SKM-1 (cell line): ENCODE measurements at regions not wholly inside any gene's neighbourhood (a gene's known extent, or its start where the extent isn't known, plus 50 kb on each side); places are given as distances from the start of the nearest gene placed in this dataset.
"Not testable (repeated sequence)": the region's sequence is repeated elsewhere in the genome, so short reads cannot be mapped to it uniquely, and the experiment has no call there.

Source experiments
- DNase-seq: peaks from one replicate; lab custom pipeline; 2025; ENCODE audit not compliant: unreplicated experiment; lab: John Stamatoyannopoulos, UW

- no peak for DNase-seq
Observed at GRCh38 chr4:43423276-43423675, 530.8 kb downstream of the GRXCR1 start.

- no peak for DNase-seq
Observed at GRCh38 chr4:43425206-43425605, 532.7 kb downstream of the GRXCR1 start.

- DNase-seq: no peak
Observed at GRCh38 chr4:43435291-43435690, 542.8 kb downstream of the GRXCR1 start.

DNA sequence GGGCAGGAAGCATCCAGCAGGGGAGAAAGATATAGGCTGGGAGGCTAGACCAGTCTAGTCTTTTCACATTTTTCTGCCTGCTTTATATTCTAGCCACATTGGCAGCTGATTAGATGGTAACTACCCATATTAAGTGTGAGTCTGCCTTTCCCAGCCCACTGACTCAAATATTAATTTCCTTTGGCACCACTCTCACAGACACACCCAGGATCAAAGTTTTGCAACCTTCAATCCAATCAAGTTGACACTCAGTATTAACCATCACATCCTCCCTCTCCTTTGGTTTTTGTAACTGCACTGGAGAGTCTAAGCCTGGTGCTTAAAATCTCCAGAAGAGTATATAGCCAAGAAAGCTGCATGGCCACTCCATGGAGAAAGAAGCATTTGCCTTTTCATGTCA is 560.4 kb downstream of the GRXCR1 start:
- DNase-seq: no peak

DNA sequence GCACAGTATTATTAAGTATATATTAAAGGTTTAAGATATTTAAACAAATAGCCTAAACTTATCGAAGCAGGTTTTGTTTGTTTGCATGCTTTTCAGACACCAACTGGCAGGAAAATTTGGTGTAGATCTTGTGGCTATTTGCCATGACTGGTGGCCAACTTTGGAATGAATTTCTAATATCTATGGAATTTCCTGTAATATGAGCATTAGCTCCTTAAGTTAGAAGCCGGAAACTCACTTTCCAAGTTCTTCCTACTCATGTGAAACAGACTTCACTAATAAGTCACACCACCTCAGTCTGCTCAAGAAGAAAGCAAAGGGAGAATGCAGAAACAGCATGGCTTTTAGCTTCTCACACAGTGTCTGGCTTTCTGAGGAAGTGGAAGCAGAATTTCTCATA is 563.9 kb downstream of the GRXCR1 start:
- no peak for DNase-seq

GRCh38 chr4:43457866-43458265 is 565.4 kb downstream of the GRXCR1 start:
- DNase-seq: no peak

- DNase-seq: no peak
Observed at GRCh38 chr4:43458293-43458692, 565.8 kb downstream of the GRXCR1 start.

DNA sequence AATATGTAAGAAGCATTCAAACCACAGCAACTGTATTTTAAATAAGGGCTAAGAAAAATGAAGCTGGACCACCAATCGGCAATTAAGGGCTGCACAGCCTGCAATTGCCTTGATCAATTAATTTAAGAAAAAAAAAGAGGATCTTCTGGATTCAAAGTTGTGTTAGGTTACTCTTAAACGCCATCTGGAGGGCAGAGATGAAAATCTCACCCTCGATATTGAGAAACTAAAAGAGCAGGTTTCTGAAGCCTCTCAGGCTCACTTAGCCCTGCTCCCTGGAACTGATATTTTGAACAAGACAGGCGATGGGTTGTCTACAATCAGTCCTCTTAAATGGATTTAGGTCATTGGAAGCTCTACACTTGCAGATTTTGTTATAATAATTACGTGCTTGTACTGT is 579.4 kb downstream of the GRXCR1 start:
- no peak for DNase-seq

GRCh38 chr4:43481526-43481925 is 589.0 kb downstream of the GRXCR1 start:
- DNase-seq: no peak

- no peak for DNase-seq
Observed at GRCh38 chr4:43485196-43485595, 592.7 kb downstream of the GRXCR1 start.

- no peak for DNase-seq
Observed at GRCh38 chr4:43496188-43496587, 603.7 kb downstream of the GRXCR1 start.

GRCh38 chr4:43496602-43497001 is 604.1 kb downstream of the GRXCR1 start:
- DNase-seq: no peak

DNA sequence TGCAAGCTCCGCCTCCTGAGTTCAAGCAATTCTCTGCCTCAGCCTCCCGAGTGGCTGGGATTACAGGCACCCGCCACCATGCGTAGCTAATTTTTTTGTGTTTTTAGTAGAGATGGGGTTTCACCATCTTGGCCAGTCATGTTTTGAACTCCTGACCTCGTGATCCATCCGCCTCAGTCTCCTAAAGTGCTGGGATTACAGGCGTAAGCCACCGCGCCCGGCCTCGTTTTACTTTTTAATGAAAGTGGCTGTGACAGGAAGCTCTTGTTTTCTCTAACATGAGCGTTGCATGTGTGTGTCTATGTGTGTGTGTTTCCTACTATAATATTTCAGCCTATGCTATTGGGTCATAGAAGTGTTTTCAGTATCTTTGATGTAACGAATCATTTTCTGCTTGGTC is 613.3 kb downstream of the GRXCR1 start:
- not testable (repeated sequence) for DNase-seq

GRCh38 chr4:43512253-43512652 is 619.7 kb downstream of the GRXCR1 start:
- no peak for DNase-seq

GRCh38 chr4:43525646-43526045 is 633.1 kb downstream of the GRXCR1 start:
- DNase-seq: no peak

- no peak for DNase-seq
Observed at GRCh38 chr4:43547561-43547960, 655.0 kb downstream of the GRXCR1 start.

GRCh38 chr4:43550981-43551627 is 658.6 kb downstream of the GRXCR1 start:
- DNase-seq: no peak

GRCh38 chr4:43556262-43556661 is 663.7 kb downstream of the GRXCR1 start:
- no peak for DNase-seq

DNA sequence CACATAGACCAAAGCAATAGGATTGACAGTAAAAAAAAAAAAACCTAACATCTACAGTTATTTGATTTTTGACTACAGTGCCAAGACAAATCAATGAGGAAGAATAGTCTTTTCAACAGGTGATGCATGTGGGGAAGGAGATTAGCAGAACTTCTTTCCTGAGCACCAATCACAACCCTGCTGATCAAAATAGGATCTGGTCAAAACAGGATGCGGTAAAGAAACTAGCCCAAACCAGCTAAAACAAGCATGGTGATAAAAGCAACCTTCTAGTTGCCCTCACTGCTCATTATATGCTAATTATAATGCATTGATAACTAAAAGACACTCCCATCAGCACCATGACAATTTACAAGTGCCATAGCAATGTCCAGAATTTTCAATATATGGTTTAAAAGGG is 667.5 kb downstream of the GRXCR1 start:
- no peak for DNase-seq

- no peak for DNase-seq
Observed at GRCh38 chr4:43564107-43564506, 671.6 kb downstream of the GRXCR1 start.

DNA sequence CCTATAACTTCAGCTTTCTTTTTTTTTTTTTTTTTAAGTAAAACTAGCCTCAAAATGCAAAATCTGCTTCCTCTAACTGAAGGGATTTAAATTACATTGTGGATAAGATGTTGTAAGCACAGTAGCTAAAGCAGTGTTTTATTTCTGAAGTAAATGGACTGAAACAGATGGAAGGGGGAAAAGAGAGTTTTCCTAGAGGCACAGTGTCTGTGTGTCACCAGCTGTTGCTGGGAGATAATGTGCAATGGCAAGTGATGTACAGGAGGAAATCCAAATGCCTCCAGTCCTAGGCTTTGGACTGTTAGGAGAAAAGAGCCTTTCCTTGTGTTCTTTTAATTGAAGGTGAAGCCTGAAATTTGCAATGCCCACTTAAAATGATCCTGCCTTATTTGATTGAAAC is 672.1 kb downstream of the GRXCR1 start:
- no peak for DNase-seq

GRCh38 chr4:43567644-43568043 is 675.1 kb downstream of the GRXCR1 start:
- DNase-seq: no peak

- DNase-seq: no peak
Observed at GRCh38 chr4:43586813-43587212, 694.3 kb downstream of the GRXCR1 start.
